ENCODE measurements at regions not wholly inside any gene's neighbourhood (a gene's known extent, or its start where the extent isn't known, plus 50 kb on each side); places are given as distances from the start of the nearest gene placed in this dataset.

- no peak overlapping the region for H3K4me3 Mint-ChIP-seq
- CTCF ChIA-PET = no interaction called here
- no peak for DNase-seq
- TF ChIP-seq, protein P1, sequence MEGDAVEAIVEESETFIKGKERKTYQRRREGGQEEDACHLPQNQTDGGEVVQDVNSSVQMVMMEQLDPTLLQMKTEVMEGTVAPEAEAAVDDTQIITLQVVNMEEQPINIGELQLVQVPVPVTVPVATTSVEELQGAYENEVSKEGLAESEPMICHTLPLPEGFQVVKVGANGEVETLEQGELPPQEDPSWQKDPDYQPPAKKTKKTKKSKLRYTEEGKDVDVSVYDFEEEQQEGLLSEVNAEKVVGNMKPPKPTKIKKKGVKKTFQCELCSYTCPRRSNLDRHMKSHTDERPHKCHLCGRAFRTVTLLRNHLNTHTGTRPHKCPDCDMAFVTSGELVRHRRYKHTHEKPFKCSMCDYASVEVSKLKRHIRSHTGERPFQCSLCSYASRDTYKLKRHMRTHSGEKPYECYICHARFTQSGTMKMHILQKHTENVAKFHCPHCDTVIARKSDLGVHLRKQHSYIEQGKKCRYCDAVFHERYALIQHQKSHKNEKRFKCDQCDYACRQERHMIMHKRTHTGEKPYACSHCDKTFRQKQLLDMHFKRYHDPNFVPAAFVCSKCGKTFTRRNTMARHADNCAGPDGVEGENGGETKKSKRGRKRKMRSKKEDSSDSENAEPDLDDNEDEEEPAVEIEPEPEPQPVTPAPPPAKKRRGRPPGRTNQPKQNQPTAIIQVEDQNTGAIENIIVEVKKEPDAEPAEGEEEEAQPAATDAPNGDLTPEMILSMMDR (IDR thresholded peaks at IDR 0.05) = no peak
- intact Hi-C loops (cut with micrococcal nuclease) = no loop called here
- ATAC-seq (ENCODE audit: low read depth) = no peak
- peaks cover 6% of the 10 kb centered on the region for H3K9me3 Mint-ChIP-seq
- no peaks in the 10 kb centered on the region for H3K4me1 Mint-ChIP-seq
- no peak overlapping the region for H3K27ac Mint-ChIP-seq
- no peaks in the 10 kb centered on the region for H3K36me3 Mint-ChIP-seq (ENCODE audit: low read depth)
- no peaks in the 10 kb centered on the region for H3K27me3 Mint-ChIP-seq
- POLR2A ChIA-PET = no interaction called here
Observed at GRCh38 chr10:108003061-108003460, 838.6 kb upstream of the SORCS1 start.

DNA sequence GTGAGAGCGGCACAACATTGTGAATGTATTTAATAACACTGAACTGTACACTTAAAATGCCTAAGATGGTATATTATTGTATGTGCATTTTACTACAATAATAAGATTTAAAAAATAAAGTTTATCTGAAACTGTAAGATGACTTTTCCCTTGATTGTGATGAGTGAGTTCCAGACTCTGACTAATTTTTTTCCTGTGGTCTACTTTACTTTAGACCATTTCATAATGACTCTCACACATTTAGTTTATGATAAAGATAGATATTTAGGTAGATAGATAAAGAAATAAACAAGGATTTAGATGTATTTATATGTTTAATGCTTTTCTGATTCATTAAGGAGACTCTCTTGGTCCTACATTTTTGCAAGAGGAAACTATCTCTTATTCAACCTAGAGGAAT is 835.9 kb upstream of the SORCS1 start:
- Mint-ChIP-seq H3K9me3 (no peaks in the 10 kb centered on the region), H3K4me3 (no peak overlapping the region), H3K27ac (no peak overlapping the region), H3K36me3 (ENCODE audit: low read depth) (no peaks in the 10 kb centered on the region), H3K27me3 (no peaks in the 10 kb centered on the region), H3K4me1 (no peaks in the 10 kb centered on the region)
- ChIA-PET CTCF (no interaction called here), POLR2A (no interaction called here)
- ATAC-seq (ENCODE audit: low read depth) (no peak), DNase-seq (no peak)
- intact Hi-C loops (cut with micrococcal nuclease) = no loop called here
- TF ChIP-seq, protein P1 (IDR thresholded peaks at IDR 0.05) = no peak

DNA sequence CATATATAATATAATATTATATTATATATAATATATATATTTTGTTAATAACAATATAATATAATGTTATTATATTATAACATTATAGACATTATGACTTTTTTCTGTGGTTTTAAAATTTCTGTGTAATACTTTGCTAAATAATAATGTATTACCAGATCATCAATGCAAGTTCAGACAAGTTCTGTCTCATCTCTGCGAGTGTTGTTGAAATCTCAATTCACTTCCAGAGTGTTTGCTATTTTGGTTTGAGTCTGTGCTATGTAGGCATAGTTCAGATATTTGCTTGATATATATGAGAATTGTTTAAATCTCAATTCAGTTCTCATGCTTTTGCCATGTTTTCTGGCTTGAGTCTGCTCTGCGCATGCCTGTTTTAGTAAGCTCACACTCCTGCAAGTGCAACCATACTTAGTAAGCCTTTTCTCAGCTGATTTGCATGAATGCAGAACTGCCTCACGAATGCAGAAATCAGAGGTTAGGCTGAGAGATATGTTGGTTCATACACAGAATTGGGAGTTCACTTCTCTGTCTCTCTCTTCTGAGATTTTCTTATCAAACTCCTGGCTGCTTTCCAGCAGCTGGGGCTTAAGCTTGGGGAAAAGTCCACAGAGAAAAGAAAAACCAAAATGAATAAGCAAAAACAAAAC is 830.2 kb upstream of the SORCS1 start:
- H3K27me3 Mint-ChIP-seq = no peaks in the 10 kb centered on the region
- ATAC-seq (ENCODE audit: low read depth) = no peak

GRCh38 chr10:107986571-107986970 is 822.1 kb upstream of the SORCS1 start:
- ChIA-PET CTCF (no interaction called here), POLR2A (no interaction called here)
- H3K4me3 Mint-ChIP-seq = no peak overlapping the region
- no peaks in the 10 kb centered on the region for H3K4me1 Mint-ChIP-seq
- intact Hi-C loops (cut with micrococcal nuclease) = no loop called here
- ATAC-seq (ENCODE audit: low read depth) (no peak), DNase-seq (no peak)
- no peaks in the 10 kb centered on the region for H3K36me3 Mint-ChIP-seq (ENCODE audit: low read depth)
- H3K27me3 Mint-ChIP-seq = no peaks in the 10 kb centered on the region
- no peaks in the 10 kb centered on the region for H3K9me3 Mint-ChIP-seq
- TF ChIP-seq, protein P1 (IDR thresholded peaks at IDR 0.05) = no peak
- H3K27ac Mint-ChIP-seq = no peak overlapping the region

More for the DNA sequence above, 830.2 kb upstream of the SORCS1 start:
- CTCF ChIA-PET = no interaction called here
- Mint-ChIP-seq H3K27ac (no peak overlapping the region), H3K36me3 (ENCODE audit: low read depth) (no peaks in the 10 kb centered on the region), H3K4me1 (no peaks in the 10 kb centered on the region), H3K4me3 (no peak overlapping the region), H3K9me3 (no peaks in the 10 kb centered on the region)
- POLR2A ChIA-PET = no interaction called here
- intact Hi-C loops (cut with micrococcal nuclease) = no loop called here
- DNase-seq = no peak
- TF ChIP-seq, protein P1 (IDR thresholded peaks at IDR 0.05) = no peak

- Mint-ChIP-seq H3K36me3 (ENCODE audit: low read depth) (no peaks in the 10 kb centered on the region), H3K9me3 (no peaks in the 10 kb centered on the region)
- CTCF ChIA-PET = no interaction called here
Observed at GRCh38 chr10:107984581-107984980, 820.1 kb upstream of the SORCS1 start.

More at GRCh38 chr10:107984581-107984980, 820.1 kb upstream of the SORCS1 start:
- intact Hi-C loops (cut with micrococcal nuclease) = no loop called here
- TF ChIP-seq, protein P1 (IDR thresholded peaks at IDR 0.05) = no peak
- Mint-ChIP-seq H3K27me3 (no peaks in the 10 kb centered on the region), H3K4me1 (no peaks in the 10 kb centered on the region), H3K4me3 (no peak overlapping the region), H3K27ac (no peak overlapping the region)
- ATAC-seq (ENCODE audit: low read depth) (no peak), DNase-seq (no peak)
- POLR2A ChIA-PET = no interaction called here
